GM21390 (cell line): ENCODE measurements at regions not wholly inside any gene's neighbourhood (a gene's known extent, or its start where the extent isn't known, plus 50 kb on each side); places are given as distances from the start of the nearest gene placed in this dataset.

Source experiments
- ATAC-seq: cut with Tn5 transposase; IDR thresholded peaks from one replicate; pipeline ENCODE4 v1.9.1; 2021; ENCODE audit not compliant: unreplicated experiment

- ATAC-seq, result no peak
Observed at GRCh38 chr1:14513111-14513510, 85.4 kb upstream of the KAZN start.

DNA sequence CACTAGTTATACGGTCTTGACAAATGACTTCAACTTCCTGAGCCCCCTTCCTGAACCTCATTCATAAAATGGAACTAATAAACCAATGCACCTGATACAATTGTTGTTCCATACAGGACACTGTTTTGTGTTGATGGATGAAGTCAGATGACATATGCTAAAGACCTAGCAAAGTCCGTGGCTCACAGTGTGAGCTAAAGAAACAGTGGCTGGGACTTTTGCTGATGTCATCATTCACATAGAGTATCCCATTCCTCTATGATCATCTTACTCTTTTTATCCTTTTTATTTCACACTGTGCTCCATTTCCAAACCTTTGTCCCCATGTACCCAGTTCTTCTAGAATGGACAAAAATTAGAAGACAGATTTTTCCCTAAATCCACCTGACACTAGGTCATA is 83.7 kb upstream of the KAZN start:
- ATAC-seq, result no peak

GRCh38 chr1:14516974-14517840 is 81.3 kb upstream of the KAZN start:
- ATAC-seq, result no peak

DNA sequence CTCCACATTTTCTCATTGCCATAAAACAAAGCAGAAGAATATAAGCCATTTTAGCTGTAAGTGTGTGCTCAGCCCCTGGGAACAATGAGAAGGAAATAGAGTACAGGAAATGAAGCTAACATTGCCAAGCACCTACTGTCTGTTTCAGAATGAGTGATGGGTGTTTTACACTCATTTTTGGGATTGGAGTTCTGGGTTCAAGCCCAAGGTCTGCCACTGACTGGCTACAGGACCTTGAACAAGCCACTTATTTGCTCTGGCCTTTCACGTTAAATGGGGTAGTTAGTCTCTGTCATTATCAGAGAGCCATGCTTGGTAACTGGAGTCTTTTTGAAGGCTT is 80.7 kb upstream of the KAZN start:
- ATAC-seq, result no peak

GRCh38 chr1:14519976-14520375 is 78.5 kb upstream of the KAZN start:
- ATAC-seq, result no peak

DNA sequence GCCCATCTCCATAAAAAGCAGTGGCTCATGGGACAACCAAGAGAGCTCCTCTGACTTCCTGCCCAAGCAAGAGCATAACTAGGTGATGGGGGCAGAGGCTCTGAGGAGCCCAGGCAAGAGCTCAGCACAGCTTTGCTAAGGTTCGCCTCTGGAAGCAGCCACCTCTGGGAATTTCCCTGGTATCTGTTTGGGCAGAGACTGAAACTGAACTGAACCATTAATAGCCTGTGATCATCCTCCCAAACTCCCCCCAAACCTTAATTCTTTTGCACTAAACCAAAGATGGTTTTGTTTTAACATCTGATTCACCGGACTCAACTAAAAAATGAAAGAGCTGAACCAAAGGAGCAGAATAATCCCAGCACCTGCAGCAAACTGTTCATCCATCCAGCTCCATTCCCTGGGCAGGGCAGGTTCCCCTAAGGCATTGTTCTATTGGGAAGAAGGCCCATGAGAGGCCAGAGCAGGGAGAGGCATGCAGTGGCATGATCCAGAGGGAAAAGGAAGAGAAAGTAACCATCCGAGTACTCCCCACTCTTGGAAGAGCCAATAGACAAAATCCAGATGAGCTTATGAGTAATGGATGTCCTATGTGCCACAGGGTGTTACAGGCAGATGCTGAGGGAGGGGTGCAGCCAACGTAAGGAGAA is 77.8 kb upstream of the KAZN start:
- ATAC-seq, result no peak

DNA sequence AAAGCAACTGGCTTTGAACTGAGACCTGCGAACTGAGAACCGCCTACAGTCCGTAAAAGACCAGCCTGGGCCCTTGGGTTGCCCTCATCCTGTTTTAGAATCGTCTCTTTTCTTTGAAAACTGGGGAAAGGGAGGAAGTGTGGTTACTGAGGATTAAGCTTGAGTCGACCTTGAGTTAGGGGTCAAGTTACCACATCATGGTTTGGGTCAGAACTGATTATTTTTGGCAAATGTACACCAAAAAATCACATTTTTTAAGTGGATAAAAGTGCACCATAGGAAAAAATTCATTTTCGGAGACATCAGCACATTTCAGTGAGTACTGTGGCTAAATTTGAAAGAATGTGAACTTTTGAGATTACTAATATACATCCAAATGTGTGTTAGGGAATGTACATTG is 76.9 kb upstream of the KAZN start:
- no peak for ATAC-seq

GRCh38 chr1:14522077-14522925 is 76.2 kb upstream of the KAZN start:
- no peak for ATAC-seq

DNA sequence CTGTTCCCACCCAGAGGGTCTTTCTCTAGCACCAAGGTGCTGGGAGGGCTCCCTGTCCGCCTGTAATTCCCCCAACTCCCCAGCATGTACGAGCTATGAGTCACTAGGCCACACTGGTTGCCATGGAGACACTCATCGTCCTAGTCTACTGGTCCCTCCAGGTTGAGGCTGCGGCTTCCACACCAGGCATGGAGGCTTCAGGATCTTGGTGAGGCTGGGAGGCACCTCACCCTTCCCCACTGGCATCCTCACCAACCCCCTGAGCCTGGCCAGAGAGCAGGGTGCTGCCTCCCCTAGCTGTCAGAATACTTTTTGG is 75.6 kb upstream of the KAZN start:
- no peak for ATAC-seq

- ATAC-seq, result no peak
Observed at GRCh38 chr1:14524826-14525636, 73.5 kb upstream of the KAZN start.

DNA sequence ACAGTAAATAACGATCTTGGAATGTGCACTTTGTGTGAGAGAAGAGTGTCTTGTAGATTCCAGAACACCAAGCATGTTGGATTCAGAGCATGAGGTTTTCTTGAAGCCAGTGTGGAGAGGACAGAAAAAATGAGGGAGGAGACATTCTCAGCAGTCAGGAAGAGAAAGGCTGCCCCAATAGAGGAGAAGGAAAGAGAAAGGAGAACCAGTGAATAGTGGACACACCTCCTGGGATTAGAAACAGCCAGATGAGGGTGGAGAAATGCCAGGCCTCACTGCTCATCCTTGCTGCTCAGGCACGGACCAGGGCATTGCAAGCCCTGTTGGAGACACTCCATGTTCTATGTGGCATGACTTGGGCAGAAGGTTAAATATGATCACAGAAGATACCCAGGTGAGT is 69.0 kb upstream of the KAZN start:
- ATAC-seq, result no peak

GRCh38 chr1:14531519-14531918 is 67.0 kb upstream of the KAZN start:
- ATAC-seq, result no peak

GRCh38 chr1:14535619-14536355 is 62.7 kb upstream of the KAZN start:
- no peak for ATAC-seq

- no peak for ATAC-seq
Observed at GRCh38 chr1:14538335-14538734, 60.1 kb upstream of the KAZN start.

DNA sequence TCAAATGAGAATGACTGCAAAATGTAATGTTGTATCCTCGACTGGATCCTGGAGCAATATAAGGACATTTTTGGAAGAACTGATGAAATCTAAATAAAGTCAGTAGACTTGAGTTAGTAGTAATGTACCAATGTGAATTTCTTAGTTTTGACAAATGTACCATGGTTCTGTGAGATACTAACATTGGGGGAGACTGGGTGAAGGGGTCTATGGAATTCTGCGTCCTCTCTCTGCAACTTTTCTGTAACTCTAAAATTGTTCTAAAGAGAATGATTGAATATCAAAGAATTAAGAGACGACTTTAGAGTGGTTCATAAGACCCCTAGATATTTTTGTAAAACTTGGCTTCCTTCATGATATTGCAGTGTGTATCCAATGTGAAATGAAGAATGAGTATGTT is 59.2 kb upstream of the KAZN start:
- ATAC-seq, result no peak

DNA sequence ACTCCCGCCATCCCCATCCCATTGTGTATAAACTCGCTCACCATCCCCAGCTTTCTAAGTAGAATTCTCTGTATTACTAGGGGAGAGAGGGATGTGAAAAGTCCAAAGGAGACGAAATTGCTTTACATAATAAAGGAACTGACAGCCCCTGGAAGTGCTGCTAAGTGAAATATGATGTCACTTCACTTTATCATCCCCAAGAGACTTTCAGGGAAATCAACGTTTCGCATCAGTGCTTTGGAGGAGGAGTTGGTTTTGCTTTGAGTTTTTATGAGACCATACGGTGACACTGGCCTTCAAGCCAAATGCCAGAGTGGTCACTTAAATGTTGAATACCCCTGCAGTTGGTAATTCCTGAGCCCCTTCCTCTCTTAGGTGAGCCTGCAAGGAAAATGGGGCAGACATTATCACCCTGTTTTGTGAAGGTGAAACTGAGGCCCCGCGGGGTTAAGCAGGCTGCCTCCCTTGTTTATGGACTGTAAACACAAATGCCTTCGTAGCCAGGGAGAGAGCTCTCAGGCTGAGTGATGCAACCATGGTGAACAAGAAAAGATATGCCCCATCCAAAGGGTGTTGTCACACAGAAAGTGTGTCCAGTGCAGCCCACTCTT is 58.4 kb upstream of the KAZN start:
- ATAC-seq, result no peak

DNA sequence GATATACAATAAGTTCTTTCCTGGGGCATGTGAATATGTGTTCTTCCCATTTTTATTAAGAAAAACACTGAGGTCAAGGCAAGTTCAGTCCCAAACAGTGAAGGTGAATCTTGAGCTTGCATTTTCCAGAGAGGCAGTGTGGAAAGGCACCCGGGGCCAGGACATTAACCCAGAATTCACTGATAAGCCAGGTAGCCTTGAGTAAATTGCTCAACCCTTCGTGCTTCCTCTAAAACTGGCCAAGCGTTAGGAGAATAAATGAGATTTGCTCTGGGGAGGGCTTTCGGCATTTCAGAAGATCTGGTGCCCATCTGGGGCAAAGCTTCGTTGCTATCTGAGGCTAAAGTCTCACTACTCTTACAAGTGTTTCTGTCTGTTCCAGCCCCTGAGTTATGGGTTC is 57.1 kb upstream of the KAZN start:
- no peak for ATAC-seq

GRCh38 chr1:14543191-14543840 is 55.2 kb upstream of the KAZN start:
- ATAC-seq, result no peak

GRCh38 chr1:14544319-14544718 is 54.2 kb upstream of the KAZN start:
- ATAC-seq, result no peak
